ENCODE measurements at regions not wholly inside any gene's neighbourhood (a gene's known extent, or its start where the extent isn't known, plus 50 kb on each side); places are given as distances from the start of the nearest gene placed in this dataset.
A peak's percentile ranks its signal among the peaks of the same experiment; 100 is the strongest.

DNA sequence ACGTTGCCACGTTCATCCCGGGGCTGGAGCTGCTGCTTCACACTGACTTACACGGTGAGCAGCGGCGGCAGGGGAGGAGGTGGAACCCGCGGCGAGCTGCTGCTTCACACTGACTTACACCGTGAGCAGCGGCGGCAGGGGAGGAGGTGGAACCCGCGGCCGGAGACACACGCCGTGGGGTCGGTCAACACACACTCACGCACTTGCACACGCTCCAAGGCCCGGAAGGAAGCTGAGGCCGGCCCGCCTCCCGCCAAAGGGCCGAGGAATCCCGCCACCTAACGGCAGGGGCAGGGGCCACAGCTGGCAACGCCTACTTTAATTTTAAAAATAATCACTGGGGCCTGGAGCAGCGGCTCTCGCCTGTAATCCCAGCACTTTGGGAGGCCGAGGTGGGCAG is 94.4 kb upstream of the FOXC1 start:
- DNase-seq (ENCODE audit: low read depth): no peak

DNA sequence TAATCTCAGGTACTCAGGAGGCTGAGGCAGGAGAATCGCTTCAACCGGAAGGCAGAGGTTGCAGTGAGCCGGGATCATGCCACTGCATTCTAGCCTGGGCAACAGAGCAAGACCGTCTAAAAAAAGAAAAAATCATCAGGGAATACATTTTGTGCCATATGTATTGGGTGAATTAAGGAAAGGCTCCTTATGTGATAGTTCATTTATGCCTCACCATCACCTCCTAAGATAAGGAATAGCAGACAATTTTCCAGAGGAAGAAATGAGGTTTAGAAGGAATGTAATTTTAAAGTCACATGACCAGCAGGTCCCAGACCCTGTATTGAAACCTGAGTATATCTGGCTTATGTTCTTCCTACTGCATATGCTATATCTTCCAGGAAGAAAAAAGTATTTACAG is 93.9 kb upstream of the FOXC1 start:
- DNase-seq (ENCODE audit: low read depth): no peak

DNA sequence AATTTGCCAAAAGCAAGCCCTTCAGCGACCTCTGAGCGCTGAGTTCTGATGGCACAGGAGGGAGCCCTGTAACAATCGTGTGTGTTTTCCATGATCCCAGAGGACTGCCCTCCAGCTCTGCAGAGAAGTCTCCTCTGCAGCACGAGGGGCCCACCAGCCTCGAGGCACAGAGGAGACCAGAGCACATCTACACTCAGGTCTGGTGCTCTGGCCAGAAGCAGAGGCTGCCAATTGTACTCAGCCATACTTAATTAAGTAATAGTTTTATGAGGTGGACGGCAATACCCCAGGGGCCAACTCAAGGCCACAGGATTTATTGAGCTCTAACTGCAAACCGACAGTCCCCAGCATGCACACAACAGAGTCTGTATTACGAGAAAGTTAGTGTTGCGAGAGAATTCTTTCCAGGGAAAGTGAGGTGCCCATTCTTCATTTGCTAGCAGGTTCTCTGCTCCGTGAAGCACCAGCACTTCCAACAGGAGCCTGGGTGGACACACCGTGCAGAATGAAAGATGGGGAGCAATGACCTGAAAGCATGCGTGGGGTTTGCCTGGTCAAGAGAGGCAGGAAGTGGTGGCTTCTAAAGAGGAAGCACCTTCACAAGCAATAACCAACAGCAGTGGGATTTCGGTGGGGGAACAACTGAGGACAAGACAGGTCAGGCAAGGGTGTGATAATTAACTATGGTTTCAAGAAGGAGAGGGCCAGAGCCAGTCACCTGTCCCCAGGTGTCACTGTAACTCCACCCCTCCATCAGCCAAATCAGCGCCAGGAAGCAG is 92.8 kb upstream of the FOXC1 start:
- DNase-seq (ENCODE audit: low read depth): no peak

DNA sequence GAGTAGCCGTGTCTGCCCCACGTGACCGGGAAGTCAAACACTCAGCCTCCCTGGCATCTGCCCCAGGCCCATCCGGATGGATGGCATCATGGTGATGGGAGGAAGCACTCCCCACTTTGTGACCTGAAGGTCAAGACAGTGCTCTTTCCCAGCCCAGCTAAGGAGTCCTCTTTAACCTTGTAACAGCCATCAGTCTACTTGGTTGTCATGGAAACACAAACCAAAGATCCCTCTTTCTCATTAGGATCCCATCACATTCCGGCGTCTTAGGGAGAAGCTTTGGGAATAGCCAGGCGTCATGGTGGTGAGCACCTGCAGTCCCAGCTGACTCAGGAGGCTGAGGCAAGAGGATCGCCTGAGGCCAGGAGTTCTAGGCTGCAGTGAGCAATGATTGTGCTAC is 90.9 kb upstream of the FOXC1 start:
- DNase-seq (ENCODE audit: low read depth): no peak

DNA sequence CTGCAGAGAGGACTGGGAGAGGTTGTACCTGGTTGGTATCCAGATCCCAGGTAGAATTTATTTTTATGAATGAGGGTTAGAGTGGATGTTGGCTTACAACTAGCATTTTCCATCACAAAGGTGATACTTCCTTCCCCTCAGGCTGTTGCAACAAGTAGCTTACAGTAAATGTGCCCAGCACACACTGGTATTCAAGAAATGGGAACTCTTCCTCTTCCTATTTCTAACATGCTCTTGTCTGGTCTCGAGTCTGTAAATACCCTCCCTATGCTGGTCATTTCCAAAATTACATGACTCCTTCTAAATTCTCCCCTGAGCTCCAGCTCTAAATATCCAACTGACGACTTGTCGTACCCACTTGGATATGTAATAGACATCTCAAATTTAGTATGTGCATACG is 90.1 kb upstream of the FOXC1 start:
- DNase-seq (ENCODE audit: low read depth): no peak

DNA sequence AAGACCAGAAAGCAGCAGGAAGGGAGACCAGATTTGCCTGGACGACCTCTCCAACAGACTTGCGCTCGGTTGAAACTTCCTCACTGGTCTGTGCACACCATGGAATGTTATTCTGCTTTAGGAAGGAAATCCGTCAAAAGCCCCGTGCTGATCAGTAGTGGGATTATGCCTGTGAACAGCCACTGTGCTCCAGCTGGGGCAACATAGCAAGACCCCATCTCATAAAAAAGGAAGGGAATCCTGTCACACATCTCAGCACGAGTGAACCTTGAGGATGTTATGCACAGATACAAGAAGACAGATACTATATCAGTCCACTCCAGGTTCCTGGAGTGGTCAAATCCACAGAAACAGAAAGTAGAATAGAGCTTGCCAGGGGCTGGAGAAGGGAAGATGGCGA is 86.9 kb upstream of the FOXC1 start:
- no peak for DNase-seq (ENCODE audit: low read depth)

DNA sequence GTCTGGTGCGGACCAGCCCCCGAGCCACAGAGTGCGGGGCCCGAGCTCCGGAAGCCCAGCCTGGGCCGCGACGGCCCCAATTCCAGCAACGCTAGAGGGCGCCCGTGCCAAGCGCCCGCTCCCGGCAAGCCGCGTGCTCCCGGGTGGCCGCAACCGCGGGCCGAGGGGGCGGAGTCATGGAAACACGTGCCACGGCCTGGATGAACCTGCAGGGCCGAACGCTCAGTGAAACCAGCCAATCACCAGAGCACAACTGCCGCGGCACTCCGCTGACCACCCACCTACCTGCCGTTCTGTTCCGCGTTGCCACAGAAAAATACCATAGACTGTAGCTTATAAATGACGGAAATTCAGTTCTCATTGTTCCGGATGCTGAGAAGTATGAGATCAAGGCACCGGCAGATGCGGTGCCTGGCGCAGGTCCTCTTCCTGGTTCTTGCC is 85.7 kb upstream of the FOXC1 start:
- peak; percentile 61 for DNase-seq (ENCODE audit: low read depth)

DNA sequence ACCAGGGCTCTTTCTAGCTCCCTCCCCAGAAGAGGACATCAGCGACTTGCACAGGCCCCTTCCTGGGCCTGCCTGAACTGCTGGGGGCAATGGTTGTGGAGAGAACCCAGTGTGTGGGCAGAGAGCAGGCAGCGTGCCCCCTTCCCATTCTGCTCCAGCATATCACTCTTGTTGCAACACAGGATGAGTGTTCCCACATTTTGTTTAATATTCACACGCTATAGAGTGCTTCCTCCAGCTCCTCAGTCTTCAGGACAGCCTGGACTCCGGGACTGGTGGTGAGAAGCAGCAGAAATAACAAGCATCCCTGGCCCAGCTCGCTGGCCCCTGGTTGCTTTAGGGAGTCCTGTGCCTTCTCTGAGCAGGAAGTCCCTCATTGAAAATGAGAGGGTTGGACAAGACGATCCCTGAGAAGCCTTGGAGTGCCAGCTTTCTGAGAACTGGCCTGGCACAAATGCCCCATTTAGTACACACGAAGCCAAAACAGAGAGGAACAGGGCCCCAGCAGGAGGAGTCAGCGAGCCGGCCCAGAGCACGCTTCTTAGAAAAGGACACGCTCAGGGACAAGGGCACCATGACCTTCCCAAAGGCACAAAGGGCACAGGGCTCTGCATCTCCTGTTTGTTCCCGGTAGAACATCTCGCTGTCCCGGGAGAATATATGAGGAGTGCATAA is 84.2 kb upstream of the FOXC1 start:
- no peak for DNase-seq (ENCODE audit: low read depth)

DNA sequence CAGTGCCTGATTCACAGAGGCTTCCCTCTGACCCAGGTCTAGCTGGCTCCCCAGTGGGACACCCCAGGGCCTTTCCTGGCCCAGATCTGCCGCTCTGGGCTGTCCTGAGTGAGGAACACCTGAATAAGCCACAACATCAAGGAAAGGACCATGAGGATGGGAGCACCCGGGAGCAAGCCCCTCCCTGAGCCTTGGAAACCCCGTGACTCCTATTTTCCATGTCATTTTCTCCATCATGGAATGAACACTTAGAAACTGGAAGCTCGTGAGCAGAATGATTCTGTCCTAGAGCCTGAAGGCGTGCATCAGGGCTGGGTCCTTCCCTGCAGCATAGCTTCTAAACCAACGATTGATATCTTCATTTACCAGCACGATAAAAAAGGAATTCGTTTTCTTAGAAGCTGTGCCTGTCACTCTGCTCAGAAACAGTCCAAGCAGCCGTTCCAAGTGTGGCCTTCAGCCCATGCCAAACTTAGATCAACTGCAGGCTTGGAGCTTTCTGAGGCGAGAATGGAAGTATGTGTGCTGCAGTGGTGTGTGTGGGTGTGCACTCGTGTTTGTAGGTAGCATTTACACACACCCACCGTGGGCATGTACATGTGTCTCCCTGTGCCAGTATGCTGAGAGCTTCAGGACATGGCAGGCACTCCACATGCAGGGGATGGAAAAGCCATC is 83.2 kb upstream of the FOXC1 start:
- no peak for DNase-seq (ENCODE audit: low read depth)

DNA sequence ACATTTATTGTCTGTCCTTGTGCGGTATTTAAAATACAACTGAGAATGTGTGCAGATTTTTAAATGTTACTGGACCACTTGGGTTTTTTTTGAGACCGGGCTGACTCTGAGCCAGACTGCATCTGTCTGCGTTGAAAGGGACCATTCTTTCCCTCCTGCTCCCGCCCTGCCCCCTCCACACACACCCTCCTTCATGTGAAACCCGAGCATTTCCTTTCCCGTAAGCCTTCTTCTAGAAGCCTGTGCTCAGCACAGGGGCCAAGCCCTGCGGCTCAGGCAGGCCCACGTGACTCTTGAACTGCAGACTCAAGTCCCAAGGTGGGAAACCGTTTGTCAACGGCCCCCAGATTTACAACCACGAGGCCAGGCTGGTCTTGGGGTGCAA is 82.7 kb upstream of the FOXC1 start:
- DNase-seq (ENCODE audit: low read depth): peak; percentile 10

DNA sequence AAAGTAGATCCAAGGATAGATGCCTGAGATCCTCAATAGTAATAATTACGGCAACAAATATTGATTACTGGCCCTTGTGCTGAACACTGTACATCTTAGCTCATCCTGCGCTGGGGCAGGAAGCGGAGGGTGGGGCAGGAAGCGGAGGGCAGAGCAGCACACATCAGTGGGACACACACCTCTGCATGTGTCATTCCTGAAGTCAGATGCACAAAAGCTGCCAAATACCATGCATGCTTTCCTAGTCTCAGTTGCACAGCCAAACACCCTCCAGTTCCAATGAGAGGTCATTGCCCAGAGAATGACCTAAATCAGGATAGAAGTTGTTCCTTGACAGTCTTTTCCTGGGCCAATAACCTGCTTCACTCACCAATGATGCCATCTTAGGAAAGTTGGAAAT is 74.4 kb upstream of the FOXC1 start:
- DNase-seq (ENCODE audit: low read depth): no peak

DNA sequence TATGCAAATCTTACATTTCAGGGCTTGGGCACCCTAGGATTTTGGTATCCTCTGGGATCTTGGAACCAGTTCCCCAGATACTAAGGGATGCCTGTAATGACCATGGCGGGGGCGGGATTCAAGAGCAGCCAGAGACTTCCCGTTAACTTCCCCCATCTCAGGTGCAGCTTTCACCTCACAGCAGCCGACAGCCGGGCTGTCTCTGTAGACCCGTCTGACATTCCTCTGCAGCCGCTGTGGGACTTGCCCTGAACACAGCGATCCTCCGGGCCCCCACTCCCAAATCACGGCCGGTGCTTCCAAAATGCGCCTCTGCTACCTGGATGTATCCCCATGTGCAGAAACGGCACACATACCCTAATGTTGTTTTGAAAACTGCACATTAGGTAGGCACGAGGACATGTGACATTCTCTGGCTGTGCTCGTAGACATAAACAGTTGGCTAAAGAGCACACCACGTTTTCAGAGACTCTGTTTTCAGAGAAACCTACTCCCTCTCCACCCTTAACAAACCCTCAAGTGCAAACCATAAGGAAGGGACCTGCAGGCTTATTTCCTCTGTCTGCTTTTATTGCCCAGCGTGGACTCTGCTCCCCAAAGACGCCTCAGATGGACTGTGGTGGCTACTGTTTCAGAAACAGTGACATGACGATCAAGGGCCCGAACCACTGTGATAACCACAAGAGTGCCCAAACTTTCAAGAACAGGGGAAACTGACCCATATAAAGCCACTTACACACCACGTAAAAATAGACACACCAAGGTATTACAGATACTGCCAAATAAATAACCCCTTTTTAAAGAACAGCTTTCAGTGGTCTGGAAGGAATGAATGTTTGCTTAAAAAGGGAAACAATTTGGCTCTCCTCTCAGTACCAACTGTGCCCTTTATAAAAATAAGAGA is 72.9 kb upstream of the FOXC1 start:
- no peak for DNase-seq (ENCODE audit: low read depth)

DNA sequence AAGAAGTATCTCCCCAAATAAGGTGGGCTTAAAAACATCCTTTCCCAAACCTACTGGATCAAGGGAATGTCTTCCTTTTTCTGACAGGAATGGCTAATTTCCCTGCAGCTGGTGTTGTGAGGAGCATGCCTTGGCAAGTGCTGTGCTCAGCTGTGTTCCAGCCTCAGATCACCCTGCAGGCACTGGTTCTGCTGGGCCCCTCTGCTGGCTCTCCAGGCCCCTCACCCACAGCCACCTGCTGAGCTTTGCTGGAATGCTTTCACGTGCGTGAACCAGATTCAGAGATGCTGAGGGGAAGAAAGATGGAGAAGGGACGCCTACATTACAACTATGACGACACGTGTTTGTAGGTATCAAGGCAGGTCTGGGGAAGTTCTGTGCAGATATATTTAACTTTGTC is 71.3 kb upstream of the FOXC1 start:
- DNase-seq (ENCODE audit: low read depth): no peak

DNA sequence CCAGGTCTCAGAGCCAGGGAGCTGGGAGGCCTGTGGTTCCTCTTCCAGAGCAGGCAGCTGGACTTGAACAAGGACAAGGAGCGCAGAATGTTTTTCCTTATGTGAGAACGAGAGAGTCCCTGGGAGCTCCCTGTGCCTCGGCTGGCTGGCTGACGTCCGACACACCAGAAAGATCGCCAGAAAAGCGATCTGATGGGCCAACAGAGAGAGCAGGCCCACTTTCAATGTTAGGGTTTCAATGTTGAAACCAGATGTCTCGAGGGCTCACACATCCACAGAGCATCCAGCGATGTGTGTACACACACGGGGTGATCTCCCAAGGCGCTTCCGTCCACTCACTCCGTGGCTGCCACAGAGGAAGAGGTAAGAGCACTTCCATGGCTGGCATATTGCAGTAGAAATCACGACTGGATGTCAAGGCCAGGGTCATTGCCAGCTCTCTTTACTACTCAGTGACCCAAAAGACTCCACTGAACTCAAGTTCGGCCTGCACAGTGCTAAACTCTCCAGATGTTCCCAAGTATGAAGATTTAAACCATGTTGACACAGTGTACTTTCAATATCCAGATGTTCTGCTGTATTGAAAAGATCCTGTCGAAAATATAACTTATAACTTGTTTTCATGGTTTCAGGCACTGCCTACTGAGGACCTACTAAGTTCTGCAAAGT is 70.8 kb upstream of the FOXC1 start:
- no peak for DNase-seq (ENCODE audit: low read depth)

DNA sequence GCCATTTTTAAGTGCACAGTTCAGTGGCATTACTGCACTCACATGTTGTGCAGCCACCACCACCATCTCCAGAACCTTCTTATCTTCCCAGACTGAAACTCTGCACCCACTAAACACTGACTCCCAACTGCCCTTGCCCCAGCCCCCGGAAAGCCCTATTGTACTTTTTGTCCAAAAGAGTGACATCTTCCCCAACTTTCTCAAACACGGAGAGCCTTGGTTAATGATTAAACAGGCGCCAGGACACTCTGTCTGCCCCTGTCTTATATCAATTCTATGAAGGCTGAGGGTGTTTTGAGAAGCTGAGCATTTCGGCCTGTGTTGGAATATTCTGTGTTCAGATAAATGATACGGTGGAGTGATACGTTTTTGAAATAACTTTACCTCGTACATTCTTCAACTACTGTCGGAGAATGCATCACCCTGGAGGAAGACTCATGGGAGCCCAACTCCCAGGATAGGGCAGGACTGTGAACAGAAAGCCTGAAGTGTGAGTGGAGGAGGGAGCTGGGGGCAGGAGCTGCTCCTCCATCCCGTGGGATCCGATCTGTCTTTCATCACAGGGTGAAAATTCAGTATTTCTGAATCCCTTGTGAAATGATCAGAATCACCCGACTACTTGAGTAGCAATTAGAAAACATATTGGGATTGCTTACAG is 68.7 kb upstream of the FOXC1 start:
- DNase-seq (ENCODE audit: low read depth): no peak

DNA sequence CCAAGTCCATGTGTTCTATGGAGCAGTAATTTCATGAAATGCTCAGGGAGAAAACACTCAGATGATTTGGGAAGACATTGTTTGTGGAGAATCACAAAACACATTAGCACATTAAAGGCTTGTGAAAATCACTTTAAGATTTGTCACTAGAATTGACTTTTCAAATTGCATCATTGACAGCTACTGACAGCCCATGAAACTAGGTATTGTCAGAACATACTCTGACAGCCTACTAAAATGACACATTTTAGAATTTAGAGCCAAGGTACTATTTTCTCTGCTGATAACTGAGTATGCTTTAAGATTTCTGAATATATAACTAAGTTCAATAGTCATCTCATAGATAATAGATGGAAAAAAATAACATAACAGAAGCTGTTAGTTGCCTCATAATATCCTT is 67.4 kb upstream of the FOXC1 start:
- no peak for DNase-seq (ENCODE audit: low read depth)

DNA sequence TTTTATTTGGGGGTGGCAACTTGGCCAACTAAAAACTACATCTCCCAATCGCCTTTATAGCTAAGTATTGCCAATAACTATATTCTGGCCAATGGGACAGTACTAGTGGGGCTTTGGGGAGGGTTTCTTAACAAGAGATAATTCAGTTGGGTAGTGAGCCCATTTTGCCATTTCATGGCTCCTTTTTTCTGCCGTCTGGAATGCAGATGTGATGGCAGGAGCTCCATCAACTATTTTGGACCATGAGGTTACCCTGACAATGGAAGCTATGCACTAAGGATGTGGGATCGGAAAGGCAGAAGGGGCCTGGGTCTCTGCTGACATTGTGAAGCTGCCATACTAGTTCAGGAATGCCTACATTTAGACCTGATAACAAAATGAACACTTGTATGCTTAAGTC is 67.0 kb upstream of the FOXC1 start:
- DNase-seq (ENCODE audit: low read depth): no peak

DNA sequence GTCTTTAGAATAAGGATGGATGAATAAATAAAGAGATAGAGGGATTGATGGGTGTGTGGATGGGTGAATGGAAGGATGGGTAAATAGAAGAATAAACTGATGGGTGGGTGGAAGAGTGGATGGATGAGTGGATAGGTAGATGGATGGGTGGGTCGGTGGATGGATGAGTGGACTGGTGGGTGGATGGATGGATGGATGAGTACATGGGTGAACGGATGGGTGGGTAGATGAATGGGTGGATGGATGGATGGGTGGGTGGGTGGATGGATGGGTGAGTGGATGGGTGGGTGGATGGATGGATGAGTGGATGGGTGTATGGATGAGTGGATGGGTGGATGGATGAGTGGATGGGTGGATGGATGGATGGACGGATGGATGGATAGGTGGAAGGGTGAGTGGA is 65.7 kb upstream of the FOXC1 start:
- DNase-seq (ENCODE audit: low read depth): no peak

DNA sequence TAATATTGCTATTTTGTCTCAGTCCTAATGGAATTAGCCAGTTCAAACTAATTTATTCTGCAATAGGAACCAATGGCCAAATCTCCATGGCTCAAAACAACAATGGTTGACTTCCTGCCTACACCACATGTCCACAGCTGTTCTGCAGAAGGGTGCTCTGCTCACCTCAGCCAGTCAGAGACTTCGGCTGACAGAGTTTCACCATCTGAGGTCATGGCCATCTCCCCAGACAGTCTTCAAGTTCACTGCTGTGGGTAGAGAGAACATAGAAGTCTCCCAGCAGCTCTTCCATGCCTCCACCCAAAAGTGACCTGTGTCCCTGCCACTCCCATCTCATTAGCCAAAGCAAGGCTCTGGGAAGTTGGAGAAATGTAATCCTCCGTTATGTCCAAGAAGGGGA is 65.1 kb upstream of the FOXC1 start:
- DNase-seq (ENCODE audit: low read depth): no peak

DNA sequence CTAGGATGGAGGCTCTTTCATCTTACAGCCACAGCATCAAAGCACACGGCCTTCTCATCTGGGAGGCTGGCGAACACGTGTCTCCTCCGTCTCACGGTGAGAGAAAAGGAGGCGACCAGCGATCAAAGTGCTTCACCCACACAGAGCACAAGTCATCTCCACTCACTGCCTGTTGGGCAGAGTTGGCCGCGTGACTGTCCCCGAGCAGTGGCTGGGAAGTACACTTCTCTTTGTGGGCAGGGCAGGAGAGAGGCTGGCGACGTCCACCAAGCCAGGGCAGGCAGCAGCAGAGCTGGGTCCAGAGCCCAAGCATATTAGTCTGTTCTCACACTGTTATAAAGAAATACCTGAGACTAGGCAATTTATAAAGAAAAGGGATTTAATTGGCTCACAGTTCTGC is 64.1 kb upstream of the FOXC1 start:
- DNase-seq (ENCODE audit: low read depth): no peak

DNA sequence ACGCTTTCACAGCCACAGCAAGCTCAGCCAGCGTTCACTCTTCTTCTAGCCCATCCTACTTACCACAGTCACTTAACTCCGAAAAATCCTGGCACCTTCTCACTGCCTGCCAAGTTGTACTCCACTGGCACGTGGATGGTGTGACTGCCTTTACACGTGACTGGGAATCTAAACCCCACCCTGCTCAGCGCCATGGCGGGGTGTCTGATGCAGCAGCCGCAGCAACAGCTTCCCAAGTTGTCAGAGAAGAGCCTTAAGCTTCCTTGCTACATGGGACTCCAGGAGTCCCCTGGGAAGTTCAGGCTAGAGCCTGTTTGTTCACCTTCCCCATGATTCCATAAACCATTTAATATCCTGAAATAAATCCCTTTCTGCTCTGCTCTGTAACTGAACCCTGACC is 61.9 kb upstream of the FOXC1 start:
- DNase-seq (ENCODE audit: low read depth): no peak
